HG03064 (cell line): ENCODE measurements at regions not wholly inside any gene's neighbourhood (a gene's known extent, or its start where the extent isn't known, plus 50 kb on each side); places are given as distances from the start of the nearest gene placed in this dataset.
"Not testable (repeated sequence)": the region's sequence is repeated elsewhere in the genome, so short reads cannot be mapped to it uniquely, and the experiment has no call there.

Experiments
- ATAC-seq: cut with Tn5 transposase; IDR thresholded peaks from one replicate; pipeline ENCODE4 v1.9.1; 2021; ENCODE audit warnings: low read depth; ENCODE audit not compliant: unreplicated experiment

DNA sequence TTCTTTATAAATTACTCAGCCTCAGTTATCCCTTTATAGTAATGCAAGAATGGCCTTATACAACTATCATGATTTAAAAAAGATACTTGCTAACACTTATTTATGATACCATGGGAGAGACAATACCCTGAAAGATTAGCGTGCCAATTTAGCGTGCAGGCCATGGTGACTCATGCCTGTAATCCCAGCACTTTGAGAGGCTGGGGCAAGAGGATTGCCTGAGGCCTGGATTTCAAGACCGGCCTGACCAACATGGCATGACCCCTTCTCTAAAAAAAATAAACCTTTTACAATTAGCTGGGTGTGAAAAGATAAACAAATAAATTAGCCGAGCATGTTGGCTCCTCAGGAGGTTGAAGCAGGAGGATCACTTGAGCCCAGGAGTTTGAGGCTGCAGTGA is 493.4 kb upstream of the FSIP2 start:
- no peak for ATAC-seq

DNA sequence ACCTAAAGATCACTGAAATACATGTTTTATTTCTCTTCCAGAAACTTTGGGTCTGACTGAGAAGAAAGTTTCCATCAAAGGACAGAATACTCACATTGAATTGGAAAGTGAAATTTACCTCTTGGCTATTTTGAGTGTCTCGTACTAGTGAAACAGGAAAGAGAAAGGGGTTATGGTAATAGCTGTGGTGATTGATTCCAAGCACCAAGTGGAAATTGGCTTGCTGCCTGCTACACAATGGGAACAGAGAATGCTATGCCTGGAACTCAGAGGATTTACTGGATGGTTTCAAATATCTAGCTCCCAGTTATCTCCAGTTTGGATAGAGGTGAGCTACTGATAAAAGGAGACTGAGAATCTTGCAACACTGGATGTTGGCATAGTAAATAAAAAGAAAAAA is 492.8 kb upstream of the FSIP2 start:
- no peak for ATAC-seq

DNA sequence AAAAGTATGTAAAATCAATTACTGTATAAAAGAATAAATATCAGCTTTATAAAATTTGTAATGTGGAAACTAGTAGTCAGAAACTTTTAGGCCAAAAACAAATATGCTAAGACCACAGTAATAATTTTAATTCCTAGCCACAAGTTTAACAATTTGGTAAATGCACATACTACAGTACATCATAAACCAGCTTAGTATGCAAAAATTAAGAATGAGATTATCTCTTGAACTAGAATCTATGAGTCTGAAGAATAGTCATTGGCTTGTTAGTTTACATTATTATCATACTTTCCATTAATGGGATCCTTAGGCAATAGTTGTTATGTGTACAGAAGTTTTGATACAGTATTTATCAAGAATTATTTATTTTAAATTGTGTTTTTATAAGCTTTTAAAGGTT is 491.9 kb upstream of the FSIP2 start:
- ATAC-seq, result no peak

DNA sequence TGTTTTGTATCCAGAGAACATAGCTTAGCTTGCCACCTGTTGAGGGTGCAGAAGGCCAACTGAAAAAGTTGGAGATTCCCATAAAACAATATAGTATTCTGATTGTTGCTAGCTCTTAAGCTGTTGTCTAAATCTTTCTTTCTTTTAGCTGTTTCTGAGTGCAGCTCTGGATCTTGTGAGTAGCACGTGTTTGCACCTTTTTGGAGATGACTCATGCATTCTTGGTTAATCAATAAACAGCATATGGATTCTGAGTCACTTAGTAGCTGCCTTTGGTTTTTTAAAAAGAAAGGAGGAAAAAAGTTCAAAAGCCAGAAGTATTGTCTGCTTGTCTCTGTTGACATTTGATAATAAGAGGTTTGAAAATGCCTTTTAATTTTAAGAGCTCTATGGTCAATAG is 483.0 kb upstream of the FSIP2 start:
- ATAC-seq, result peak; percentile 73

DNA sequence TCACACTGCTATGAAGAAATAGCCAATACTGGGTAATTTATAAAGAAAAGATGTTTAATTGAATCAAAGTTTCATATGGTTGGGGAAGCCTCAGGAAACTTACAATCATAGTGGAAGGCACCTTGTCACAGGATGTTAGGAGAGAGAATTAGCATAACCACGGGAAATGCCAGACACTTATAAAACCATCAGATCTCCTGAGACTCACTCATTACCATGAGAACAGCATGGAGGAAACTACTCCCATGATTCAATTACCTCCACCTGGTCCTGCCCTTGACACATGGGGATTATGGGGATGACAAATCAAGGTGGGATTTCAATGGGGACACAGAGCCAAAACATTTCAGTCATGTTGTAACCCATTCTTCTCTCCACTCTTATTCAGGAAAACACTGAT is 472.9 kb upstream of the FSIP2 start:
- no peak for ATAC-seq

DNA sequence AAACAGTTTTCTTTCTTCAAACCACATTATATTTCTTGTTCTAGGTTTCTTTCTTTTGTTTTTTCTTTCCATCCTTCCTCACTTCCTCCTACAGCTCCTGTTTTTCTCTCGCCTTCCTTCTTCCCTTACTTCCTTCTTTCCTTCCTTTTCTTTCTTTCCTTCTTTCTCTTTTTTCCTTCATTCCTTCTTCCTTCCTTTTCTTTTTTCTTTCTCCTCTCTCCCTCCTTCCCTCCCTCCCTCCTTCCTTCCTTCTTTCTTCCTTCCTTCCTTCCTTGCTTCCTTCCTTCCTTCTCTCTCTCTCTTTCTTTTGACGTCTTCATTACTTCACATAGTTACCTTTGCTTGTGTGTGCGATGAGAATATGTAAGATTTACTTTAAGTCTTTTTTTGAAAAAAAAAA is 470.0 kb upstream of the FSIP2 start:
- no peak for ATAC-seq

DNA sequence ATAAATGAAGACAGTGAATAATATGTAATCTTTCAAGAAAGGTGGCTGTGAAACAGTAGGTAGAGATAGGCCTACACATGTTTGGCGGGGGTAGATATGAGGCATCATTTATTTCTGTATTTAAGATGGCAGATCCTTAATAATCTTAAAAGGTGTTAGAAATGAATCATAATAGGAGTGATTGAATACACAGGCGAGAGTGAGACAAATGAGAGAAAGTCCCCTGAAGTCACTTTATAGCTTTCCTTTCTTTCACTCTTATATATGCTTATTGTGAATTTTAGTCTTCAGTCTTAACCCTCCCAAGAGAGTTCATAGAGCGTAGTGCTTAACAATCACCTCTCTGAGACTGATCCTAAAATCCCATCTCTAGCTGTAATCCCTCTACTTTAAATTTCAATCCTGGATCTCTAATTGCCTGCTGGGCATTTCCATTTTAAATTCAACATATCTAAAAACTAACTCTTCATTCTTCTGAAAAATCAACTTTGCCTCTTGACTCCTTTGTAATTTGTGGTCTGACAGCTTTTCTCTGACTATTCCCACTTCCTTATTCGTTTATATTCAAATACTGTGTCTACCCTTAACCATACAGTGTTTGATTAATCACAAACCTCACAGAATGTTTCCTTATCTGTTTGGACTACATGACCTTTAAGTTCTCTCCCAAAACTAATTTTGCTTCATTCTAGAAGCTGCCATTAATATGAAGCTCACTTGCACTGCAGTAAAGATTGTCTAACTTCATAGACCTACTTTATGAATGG is 463.7 kb upstream of the FSIP2 start:
- no peak for ATAC-seq

DNA sequence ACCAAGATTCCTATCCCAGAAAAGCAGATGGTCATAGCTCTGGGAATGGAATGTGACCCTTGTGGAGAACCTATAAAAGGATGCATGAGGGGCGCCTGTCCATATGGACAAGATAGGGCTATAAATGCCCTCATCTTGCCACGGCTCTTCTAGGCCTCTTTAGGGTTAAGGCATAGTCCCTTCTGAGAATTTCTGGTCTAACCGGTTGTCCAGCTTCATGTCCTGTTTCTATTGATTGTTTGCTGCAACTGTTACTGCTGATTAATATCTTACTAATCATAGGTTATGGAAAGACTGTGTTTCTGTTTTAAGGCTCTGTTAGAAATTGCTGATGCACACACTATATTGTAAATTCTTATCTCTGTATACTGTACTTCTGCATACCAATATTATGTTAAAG is 462.6 kb upstream of the FSIP2 start:
- ATAC-seq, result not testable (repeated sequence)

DNA sequence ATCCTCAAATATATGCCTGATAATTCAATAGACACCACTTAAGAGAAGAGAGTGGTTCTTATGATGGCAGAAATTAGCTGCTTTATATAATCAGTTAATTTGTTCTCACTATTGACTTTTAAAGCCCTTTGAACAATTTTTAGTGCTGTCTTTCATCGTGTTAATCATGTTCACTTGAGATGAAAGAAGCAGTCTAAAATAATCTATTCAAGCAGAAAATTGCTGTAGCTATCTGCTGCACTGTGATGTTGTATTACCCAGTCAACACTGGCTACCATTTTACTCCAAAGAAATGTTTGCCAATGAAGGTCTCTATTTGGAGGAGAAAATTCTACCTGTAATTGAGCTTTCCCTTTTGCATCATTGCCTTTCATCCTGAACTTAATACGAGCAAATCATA is 459.8 kb upstream of the FSIP2 start:
- no peak for ATAC-seq

DNA sequence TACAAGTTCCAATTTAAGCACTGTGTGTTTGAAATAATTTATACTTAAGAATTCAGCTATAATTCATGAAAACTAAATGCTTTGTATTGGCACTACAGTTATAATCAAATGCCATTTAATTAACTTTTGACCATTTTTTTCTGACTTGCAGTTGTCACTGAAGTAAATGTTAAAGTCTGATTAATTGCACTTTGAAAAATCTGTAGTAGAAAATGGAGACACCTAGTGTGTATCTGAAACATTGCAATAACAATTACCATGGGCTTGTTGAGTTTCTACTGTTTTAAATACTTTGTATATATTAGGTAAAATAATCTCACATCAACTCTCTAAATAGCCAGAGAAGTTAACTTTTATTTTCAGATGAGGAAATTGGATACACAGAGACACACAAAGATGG is 458.6 kb upstream of the FSIP2 start:
- ATAC-seq, result no peak

DNA sequence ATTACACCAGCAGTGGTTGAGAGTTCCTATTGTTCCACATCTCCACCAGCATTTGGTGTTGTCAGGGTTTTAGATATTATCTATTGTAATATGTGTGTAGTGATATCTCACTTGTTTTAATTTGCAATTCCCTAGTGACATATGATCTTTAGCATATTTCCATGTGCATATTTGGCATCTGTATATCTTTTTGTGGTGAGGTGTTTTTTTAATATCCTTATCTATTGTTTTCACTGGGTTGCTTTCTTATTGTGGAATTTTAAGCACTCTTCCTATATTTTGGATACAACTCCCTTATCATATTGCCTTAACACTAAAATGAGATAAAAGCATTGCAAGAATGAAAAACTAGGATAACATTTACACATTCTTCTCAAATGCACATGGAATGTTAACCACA is 453.9 kb upstream of the FSIP2 start:
- ATAC-seq, result no peak

DNA sequence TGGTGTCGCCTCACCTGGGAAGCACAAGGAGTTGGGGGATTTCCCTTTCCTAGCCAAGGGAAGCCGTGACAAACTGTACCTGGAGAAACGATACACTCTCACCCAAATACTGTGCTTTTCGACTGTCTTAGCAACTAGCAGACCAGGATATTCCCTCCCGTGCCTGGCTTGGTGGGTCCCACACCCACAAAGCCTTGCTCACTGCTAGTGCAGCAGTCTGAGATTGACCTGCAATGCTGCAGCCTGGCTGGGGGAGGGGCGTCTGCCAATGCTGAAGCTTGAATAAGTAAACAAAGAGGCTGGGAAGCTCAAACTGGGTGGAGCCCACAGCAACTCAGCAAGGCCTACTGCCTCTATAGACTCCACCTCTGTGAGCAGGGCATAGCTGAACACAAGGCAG is 448.6 kb upstream of the FSIP2 start:
- ATAC-seq, result not testable (repeated sequence)

DNA sequence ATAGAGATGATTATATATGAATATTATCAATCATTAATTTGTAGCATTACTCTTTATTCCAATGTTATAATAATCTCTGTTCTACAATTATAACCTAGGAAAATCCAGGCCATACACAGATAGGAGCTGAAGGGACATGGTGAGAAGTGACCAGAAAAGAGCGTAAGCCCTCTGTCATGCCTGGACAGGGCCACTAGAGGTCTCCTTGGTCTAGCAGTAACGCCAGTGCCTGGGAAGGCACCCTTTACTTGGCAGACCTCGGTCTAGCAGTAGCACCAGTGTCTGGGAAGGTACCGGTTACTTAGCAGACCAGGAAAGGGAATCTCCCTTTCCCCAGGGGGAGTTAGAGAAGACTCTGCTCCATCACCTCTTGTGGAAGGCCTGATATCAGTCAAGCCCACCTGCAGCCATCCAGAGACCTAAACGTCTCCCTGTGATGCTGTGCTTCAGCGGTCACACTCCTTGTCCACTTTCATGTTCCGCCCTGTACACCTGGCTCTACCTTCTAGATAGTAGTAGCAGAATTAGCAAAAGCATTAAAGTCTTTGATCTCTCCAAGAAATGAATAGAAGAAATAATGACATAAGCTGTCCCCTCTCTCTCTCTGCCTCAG is 447.5 kb upstream of the FSIP2 start:
- peak; percentile 87 for ATAC-seq

DNA sequence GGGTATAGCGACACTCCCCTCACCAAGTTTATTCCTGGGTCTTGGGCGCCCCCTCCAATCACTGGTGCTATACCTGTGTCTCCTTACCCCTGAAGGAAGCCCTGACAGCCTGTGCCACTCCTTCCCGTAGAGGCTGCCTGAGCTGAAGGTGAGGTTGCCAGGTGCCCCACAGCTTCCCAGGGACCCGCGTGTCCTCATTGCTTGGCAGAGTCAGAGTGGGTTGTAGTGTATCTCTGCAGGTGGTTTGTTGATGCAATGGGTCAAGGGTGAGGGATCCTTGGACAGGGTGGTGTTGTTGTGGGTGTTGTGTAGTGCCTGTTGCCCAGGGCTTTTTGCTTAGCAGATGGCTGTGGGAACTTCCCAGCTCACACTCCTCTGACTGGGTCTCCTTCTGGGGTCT is 438.7 kb upstream of the FSIP2 start:
- no peak for ATAC-seq

DNA sequence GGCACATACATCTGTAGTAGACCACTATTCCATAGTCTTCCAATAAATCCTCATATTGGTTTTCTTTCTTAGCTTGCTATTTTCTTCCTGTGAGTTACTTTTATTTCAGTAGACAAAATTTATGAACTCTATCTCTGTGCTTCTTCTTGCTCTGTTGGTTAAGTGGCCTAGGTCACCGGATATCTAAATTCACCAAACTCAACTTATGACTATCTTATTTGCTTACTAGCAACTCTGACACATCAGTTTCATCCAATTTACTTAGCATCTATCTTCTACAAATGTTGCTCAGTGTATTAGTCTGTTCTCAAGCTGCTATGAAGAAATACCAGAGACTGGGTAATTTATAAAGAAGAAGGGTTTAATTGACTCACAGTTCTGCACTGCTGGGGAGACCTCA is 432.5 kb upstream of the FSIP2 start:
- no peak for ATAC-seq

DNA sequence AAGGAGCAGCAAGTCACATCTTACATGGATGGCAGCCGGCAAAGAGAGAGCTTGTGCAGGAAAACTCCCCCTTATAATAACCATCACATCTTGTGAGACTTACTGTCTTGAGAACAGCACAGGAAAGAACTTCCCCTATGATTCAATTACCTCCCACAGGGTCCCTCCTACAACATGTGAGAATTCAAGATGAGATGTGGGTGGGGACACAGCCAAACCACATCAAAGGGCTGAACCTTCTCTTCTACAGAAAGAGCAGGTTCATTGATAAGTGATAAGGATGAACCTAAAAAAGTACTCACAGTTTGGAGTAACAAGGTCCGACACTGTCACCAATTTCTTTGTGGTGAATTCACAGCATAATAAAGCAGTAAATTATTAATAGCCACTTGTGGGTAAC is 422.2 kb upstream of the FSIP2 start:
- peak; percentile 66 for ATAC-seq

DNA sequence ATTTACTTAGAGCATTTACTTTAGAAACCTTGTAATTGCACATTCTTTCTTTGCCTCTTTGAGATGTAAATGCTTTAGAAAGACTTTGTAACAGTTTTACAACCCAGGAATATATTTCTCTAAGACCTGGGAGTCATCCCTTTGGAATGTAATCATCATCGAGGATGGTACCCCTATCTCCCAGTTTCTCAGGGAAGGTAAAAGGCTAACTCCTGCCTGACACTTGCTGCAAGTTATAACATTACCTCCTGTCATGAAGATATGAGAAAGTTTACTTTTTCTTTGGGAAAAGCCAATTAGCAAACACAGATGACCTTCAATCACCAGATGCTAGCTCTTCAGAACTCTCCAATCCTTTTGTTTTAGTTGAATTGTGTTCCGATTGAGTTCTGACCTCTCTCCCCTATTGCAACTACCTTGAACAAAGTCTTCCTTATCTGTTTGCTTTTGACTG is 420.3 kb upstream of the FSIP2 start:
- no peak for ATAC-seq

DNA sequence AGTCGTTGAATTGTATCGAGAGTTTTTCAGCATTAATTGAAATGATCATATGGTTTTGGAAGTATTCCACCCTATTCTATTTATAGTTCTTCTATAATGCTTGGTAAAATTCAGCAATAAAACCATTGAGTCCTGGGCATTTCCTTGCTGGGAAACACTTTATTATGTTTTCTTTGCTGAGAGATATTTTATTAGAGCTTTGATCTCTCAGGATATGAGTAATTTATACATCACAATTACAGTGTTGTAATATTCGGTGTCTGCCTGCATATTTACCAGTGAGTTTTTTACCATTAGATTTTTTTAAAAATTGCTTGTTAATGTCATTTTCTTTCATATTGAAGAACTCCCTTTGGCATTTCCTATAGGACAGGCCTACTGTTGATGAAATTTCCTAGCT is 402.7 kb upstream of the FSIP2 start:
- ATAC-seq, result no peak

DNA sequence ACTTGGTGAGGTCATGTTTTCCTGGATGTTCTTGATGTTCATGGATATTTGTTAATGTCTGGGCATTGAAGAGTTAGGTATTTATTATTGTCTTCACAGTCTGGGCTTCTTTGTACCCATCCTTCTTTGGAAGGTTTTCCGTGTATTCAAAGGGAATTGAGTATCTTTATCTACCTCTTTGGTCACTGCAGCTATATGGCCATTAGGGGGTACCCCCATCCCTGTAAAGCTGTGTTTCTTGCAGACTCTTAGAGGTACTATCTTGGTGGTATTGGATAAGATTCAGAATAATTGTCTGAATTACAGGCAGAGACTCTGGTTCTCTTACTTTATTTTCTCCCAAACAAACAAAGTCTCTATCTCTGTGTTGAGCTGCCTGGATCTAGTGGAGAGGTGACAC is 401.6 kb upstream of the FSIP2 start:
- ATAC-seq, result no peak

DNA sequence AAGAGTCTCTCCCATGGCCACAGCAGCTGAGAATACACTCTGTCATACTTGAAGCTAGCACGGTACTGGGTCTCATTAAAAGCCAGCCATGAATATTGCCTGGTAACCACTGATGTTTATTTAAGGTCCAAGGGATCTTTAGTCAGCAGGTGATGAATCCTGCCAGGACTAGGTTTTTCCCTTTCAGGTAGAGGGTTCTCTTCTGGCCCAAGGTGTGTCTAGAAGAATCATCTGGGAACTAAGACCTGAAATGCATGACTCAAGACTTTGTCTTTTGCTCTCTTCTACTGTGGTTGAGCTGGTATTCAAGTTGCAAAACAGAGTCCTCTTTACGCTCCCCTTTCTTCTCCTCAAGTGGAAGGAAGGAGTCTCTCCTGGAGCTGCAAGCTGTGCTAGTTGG is 400.5 kb upstream of the FSIP2 start:
- no peak for ATAC-seq

DNA sequence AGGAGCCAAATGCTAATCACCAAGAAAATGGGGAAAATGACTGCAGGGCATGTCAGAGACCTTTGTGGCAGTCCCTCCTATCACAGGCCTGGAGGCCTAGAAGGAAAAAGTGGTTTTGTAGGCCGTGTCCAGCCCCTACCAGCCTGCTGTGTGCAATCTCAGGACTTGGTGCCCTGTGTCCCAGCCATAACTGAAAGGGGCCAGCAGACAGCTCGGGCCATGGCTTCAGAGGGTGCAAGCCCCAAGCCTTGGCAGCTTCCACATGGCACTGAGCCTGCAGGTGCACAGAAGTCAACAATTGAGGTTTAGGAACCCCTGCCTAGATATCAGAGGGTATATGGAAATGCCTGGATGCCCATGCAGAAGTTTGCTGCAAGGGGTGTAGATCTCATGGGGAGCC is 391.2 kb upstream of the FSIP2 start:
- no peak for ATAC-seq

DNA sequence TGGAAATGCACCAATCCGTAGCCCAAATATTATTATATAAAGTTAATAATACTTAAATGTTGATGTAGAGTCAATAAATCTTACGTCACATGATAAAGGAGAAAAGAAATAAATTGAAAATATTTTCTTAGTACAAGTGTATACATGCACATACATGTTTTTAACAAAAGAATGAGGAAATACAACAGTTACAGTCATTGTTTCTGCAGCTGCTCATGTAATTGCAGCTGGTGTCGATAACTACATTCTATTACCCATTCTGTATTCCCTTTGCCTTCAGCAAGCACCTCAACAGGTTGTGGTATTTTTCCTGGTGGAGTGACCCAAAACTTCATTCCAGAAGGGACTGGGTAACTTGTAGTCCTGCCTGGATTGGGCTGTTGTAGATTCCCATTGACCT is 377.8 kb upstream of the FSIP2 start:
- ATAC-seq, result no peak

DNA sequence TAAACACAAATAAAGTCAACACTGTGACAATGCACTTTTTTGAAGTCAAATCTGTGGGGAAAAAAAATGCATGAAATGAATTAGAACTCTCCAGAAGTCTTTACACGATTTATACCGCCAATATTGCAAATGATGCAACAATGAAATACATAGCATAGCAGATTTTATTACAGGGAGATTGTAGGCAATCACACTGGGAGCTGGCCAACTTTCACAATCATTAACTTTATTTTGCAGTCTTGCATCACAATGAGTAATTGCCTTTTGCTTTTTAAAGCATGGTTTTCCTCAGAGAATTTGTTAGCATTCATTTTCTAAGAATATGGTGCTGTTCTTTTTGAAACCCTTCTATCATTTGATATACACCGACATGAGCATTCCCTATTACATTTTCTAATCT is 366.4 kb upstream of the FSIP2 start:
- no peak for ATAC-seq
